ENCODE measurements at regions not wholly inside any gene's neighbourhood (a gene's known extent, or its start where the extent isn't known, plus 50 kb on each side); places are given as distances from the start of the nearest gene placed in this dataset.

- DNase-seq = no peak
These were observed 254.3 kb upstream of the TPM1 start for GRCh38 chr15:62788224-62788623.

DNA sequence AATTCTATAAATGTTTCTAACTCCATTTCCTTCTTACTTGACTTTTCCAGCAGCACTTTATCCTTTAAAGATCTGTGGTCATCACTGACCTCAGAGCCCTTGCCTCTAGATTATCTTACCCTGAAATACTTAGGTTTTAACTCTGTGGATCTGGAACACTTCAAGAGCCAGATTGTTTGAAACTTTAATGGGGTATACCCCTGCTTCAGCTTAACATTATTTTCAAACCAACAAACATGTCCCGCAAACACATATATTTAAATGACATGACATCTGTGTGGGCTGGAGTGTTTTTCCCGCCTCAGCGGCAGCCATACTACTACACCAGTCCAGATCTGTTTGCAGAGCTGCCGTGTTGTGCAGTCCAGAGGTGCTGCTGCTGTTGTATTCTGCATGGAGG is 252.0 kb upstream of the TPM1 start:
- no peak for DNase-seq

DNA sequence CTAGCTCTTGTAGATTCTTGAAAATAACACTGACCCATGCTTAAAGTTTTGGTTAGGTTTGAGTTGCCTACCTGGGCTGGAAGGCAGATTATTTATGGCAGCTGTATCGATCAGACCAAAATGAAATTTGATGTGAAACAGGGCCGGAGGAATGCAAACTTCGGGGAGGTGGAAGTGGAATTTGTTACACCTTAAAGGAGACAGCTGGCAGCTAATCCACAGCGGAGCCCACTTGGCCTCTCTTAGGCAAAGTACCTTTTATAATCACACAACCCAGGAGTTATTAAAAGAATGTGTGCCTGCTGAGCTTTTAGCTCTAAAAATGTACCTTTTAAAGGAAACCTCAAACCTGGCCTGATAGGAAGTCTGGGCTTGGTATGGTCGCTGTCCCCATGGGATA is 250.9 kb upstream of the TPM1 start:
- DNase-seq = no peak

GRCh38 chr15:62792986-62793751 is 249.4 kb upstream of the TPM1 start:
- DNase-seq = no peak

DNA sequence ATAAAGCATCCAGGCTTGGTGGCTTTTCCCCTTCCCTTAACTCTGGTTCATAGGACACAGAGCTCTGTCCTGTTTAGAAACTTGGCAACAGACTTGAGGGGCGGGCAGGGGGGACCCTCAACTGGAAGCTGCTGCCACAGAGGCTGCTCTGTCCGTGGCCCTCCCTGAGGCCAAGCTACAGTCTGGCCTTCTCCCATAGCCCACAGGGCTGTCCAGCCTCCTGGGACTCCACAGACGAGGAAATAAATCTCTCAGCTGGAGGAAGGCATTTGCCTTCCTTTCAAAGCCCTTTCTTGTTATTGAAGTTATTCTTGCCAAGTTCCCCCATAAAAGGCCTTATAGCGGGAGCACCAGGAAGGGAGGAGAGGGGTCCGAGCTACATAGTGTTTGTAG is 248.8 kb upstream of the TPM1 start:
- DNase-seq = no peak

- DNase-seq = no peak
These were observed 247.4 kb upstream of the TPM1 start for GRCh38 chr15:62795171-62795570.

- no peak for DNase-seq
These were observed 246.5 kb upstream of the TPM1 start for GRCh38 chr15:62795700-62796695.

GRCh38 chr15:62797171-62797570 is 245.4 kb upstream of the TPM1 start:
- DNase-seq = no peak

GRCh38 chr15:62798536-62798935 is 244.0 kb upstream of the TPM1 start:
- DNase-seq = no peak

DNA sequence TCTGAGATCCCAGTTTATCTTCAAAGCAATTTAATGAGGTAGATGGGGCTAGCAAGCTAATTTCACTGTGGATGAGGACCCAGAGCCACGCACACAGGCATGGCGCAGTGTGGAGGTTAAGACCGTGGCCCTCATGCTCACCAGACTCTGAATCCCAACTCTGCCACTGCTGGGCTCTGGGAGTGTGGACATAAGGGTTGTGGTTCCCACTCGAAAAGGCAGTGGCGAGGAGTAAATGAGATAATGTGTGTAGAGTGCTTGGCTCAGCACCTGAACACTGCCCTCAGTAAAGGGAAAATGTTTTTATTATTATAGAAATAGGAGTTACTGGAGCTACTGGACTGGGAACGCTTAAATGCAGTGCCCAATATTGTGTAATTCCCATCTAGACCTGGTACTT is 243.5 kb upstream of the TPM1 start:
- no peak for DNase-seq

DNA sequence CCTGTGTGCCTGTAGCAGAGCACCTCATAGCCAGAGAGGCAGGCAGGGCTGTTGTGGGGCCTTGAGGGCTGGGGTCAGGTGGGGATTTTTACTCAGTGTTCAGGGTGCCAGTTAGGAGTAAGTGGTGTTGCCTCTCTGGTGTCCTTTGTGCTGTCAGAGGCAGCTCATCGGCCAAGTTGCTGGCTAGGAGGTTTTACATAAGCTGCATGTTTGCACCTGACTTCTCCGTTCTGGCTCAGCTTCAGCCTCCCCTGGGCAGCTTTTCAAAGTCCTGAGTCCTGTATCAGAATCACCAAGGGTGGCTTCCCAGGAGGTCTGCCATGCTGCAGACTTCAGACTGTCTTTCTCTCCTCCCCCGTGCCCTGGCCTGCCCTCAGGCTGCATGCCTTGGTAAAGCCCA is 242.6 kb upstream of the TPM1 start:
- DNase-seq = no peak

GRCh38 chr15:62802612-62803011 is 239.9 kb upstream of the TPM1 start:
- no peak for DNase-seq

- no peak for DNase-seq
These were observed 238.6 kb upstream of the TPM1 start for GRCh38 chr15:62803856-62804400.

DNA sequence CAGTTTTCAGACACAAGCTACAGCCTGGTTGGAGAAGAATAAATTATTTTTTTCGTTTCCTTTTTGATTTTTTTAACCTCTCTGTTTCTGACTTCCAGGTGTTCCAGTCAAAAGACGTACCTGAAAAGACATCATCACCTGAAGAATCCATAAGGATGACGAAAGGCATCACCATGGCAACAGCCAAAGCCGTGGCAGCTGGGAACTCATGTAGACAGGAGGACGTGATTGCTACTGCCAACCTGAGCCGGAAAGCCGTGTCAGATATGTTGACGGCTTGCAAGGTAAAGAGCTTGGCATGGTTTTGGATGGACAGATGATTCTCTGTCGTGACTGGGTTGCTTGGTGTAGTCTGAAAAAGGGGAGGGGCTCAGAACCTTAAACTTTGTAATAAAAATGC is 237.0 kb upstream of the TPM1 start:
- no peak for DNase-seq

GRCh38 chr15:62807539-62808130 is 234.9 kb upstream of the TPM1 start:
- DNase-seq = no peak

GRCh38 chr15:62809115-62809967 is 233.2 kb upstream of the TPM1 start:
- no peak for DNase-seq

GRCh38 chr15:62809968-62810260 is 232.6 kb upstream of the TPM1 start:
- no peak for DNase-seq

DNA sequence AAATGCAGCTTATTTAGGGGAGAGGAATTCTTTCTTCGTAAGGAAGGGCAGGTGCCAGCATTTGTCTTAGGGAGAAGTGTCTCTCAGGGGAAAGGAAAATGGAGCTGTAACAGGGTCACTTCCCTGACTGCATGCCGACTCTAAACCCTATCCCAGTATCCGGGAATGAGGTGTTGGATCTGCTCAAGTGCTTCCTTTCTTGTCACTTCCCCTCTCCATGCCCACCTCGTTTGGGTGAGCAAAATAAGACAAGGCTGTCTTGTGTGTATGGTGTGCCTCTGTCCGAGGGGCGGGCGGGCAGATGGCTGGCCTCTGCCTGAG is 230.1 kb upstream of the TPM1 start:
- no peak for DNase-seq

DNA sequence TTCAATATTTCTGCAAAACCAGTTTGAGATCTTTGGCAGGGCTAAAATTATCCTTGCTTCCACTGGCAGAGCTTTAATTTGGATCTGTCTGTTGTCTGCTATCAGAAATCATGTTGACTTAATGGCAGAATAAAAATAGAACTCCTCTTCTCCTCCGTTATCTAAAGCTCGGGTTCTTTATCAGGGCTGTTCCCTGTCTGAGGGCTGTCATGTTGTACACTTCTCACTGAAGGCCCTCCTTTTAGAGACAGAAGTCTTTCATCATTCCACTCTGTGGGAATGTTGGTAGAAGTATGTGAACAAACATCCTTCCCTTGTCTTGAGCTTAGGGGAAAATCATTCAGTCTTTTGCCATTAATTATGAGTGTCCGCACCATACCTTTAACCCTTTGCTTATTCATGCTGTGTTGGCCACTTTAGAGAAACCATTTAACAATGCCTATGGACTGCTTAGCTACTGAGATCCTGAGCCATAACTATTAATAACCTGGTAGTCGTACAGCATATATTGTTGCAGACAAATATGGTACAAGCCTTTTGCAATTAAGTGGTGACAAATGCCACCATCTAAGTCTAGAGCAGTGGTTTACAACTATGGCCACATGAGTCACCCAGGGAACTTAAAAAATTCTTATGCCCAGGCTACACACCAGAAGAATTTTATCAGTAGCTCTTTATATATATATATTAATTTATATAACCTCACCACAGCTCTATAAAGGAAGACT is 226.0 kb upstream of the TPM1 start:
- DNase-seq = no peak

- no peak for DNase-seq
These were observed 223.9 kb upstream of the TPM1 start for GRCh38 chr15:62818691-62819090.

DNA sequence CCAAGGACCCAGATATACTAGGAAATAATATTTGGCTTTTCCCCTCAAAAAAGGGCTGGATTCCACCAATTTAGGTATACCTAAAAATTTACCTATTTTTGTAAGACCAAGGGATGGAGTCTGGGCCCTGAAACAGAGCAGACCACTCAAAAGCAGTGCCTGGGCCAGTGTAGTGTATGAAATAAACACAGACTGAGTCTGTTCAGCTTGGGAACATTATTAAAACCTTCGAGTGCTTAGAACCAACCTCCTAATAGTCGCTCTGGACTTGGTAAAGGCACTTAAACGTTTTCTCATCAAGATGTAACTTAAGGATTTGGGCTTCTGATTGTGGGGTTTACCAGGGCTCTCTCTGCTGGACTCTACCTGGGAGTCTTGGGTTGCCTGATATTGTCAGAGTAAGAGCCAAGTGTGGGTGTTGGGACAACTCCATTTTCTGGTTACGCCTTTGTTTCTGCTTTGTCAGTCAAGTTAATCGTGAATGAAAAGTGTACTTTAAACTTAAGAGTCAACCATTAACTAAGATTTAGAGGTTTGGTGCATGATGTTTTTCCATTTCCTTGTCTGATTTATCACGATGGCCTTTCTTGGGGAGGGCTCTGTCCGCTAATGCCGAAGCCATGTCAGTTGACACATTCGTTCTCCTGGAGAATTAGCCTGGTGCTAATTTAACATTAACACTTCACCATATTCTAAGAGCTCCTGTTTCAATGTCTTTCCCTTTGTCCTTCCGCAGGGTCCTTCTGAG is 221.0 kb upstream of the TPM1 start:
- no peak for DNase-seq

Measured in SHP77 treated with DMSO at 0.1 percent for 48 hours (cell line).